HG02642 (cell line): ENCODE measurements at regions not wholly inside any gene's neighbourhood (a gene's known extent, or its start where the extent isn't known, plus 50 kb on each side); places are given as distances from the start of the nearest gene placed in this dataset.

Experiments used
- ATAC-seq: cut with Tn5 transposase; IDR thresholded peaks from one replicate; pipeline ENCODE4 v1.9.1; 2021; ENCODE audit warnings: mild to moderate bottlenecking; ENCODE audit not compliant: unreplicated experiment, poor library complexity

GRCh38 chr13:73513751-73514150, 454.9 kb downstream of the KLF5 start:
- ATAC-seq, result no peak

GRCh38 chr13:73508841-73509240, 450.0 kb downstream of the KLF5 start:
- no peak for ATAC-seq

GRCh38 chr13:73505376-73505890, 446.6 kb downstream of the KLF5 start:
- no peak for ATAC-seq

- ATAC-seq, result no peak
Observed at GRCh38 chr13:73499695-73500094, 440.9 kb downstream of the KLF5 start.

GRCh38 chr13:73497430-73497829, 438.6 kb downstream of the KLF5 start:
- no peak for ATAC-seq

GRCh38 chr13:73496711-73497110, 437.9 kb downstream of the KLF5 start:
- no peak for ATAC-seq

GRCh38 chr13:73492811-73493210, 434.0 kb downstream of the KLF5 start:
- ATAC-seq, result no peak

GRCh38 chr13:73482556-73482955, 423.8 kb downstream of the KLF5 start:
- ATAC-seq, result no peak

- ATAC-seq, result no peak
Observed at GRCh38 chr13:73481886-73482445, 423.2 kb downstream of the KLF5 start.

- no peak for ATAC-seq
Observed at GRCh38 chr13:73480779-73481559, 422.2 kb downstream of the KLF5 start.

GRCh38 chr13:73479856-73480255, 421.1 kb downstream of the KLF5 start:
- no peak for ATAC-seq

- ATAC-seq, result no peak
Observed at GRCh38 chr13:73479351-73479750, 420.5 kb downstream of the KLF5 start.

GRCh38 chr13:73477441-73477840, 418.6 kb downstream of the KLF5 start:
- ATAC-seq, result no peak

- ATAC-seq, result no peak
Observed at GRCh38 chr13:73473016-73473415, 414.2 kb downstream of the KLF5 start.

GRCh38 chr13:73467125-73467524, 408.3 kb downstream of the KLF5 start:
- ATAC-seq, result no peak

GRCh38 chr13:73466561-73466960, 407.8 kb downstream of the KLF5 start:
- no peak for ATAC-seq

- no peak for ATAC-seq
Observed at GRCh38 chr13:73465617-73465971, 406.8 kb downstream of the KLF5 start.

GRCh38 chr13:73464758-73465616, 406.2 kb downstream of the KLF5 start:
- no peak for ATAC-seq

GRCh38 chr13:73462241-73462640, 403.4 kb downstream of the KLF5 start:
- no peak for ATAC-seq

- ATAC-seq, result no peak
Observed at GRCh38 chr13:73451221-73452029, 392.6 kb downstream of the KLF5 start.
